ENCODE measurements at regions not wholly inside any gene's neighbourhood (a gene's known extent, or its start where the extent isn't known, plus 50 kb on each side); places are given as distances from the start of the nearest gene placed in this dataset.
"Not testable (repeated sequence)": the region's sequence is repeated elsewhere in the genome, so short reads cannot be mapped to it uniquely, and the experiment has no call there.

DNA sequence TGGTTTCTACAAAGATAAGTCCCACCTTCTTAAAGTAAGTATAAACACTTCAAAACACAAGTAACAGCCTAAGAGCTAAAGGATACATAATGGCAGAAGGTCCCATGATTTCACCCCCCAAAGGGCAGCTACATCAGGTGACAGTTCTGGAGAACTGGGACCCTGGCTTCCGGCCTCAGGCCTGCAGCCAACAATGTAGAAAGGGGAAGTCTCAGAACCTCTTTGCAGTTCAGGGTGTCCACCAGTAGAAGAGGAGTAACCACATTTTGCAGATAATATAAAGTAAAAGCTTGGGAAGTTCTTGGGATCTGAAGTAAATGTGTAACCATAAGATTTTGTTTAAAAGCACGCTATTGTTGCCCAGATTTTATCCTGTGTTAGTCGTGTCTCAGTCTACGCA lies 267.4 kb upstream of the VLDLR start:
- no peak for DNase-seq

DNA sequence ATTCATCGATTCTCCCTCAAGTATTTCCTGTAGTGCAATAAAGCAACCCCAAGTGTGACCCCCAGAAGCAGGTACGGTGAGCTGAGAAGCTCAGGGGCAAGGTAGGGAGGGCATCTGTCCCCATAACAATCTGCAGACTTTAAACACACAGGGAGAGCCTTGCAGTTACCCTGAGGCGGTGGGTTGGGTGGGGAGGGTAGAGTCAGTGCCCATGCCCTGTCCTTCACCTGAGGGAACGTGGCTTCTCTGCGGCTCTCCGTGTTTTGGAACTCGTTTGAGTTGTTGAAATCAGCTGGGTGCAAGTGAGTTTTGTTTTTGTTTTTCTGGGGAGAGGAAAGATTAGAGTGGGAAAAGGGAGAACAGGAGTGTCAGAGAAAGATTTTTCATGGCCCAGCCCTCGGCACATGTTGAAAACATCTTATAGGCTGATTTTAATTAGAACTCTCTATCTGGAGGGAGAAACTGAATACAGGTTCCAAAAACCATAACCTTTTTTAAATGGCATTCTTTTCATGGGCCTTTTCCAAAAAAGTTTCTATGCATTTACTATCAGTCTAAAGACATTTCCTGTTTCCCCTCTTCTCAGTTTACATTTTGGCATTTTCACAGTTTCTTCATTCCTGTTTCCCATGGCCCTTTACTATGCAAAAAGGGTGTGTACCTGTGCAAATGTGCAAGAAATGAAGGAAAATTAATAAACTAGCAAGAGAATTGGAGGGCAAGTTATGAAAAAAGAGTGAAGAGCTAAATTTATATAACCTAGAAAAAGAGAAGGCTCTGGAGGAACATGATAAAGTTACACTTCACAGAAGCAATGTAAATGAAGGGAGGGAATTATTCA lies 266.5 kb upstream of the VLDLR start:
- no peak for DNase-seq

DNA sequence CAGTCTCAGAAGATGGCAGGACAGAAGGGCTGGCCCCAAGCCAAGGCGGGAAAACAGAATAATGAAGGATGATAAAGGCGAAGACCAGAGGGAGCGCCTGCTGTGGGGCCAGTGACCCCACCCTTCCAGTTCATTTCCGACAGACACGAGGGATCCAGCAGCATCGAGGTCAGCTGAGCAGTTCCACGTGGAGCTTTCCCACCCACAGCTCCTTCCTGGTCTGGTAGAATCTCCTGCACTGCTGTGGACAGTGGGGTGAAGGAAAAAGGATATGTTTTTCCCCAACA lies 265.9 kb upstream of the VLDLR start:
- no peak for DNase-seq

DNA sequence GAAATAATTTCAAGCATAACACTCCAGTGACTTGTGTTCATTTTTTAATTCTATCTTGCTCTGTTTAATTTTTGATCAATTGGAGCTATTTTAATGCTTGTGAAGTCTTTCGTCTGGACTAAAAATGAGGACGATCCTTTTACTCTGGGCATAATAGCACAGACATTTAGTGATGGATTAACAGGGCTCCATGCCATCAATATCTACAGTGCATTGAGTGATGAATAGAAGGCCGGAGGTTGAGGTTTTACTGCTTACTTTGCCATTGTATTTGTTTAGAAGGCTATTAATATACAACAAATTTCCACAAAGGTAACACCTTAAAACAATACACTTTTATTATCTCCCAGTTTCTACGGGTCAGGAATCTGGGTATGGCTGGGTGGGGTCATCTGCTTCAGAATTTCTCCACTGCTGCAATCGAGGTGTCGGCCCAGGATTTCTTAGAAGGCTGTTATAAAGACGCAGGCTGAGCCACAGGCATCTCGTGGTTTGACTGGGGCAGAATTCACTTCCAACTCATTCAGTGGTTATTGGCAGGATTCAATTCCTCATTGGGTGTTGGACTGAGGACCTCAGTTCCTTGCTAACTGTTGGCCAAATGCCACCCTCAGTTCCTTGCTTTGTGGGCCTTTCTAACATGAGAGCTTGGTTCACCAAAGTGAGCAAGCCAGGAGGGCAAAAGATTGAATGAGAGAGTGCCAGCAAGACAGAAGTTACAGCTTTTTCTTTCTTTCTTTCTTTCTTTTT lies 265.4 kb upstream of the VLDLR start:
- no peak for DNase-seq

DNA sequence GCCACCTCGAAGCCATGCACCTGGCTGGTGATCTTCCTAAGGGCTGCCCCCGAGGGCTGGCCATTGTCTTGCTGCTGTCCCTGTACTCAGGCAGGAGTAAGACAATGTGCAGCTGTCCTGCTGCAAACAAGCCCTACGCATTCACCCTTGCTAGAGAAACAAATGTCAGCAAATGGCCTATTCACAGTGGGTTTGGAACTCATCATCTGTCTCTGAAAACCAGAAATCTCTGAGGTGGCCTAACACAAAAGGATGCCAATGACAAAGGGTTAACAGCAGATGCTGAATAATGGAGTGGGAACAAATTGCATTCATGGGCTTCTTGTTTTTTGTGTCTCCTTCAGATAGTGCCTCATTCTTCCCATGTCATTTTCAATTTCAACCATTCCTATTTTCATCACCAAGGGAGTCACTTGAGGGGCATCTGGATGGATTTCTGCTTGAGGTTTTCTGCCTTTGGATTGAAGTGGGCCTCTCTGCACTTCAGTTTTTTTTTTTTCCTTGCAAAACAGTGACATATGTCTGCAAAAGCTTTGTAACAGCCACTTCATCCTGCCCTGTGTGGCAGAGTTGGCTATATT lies 261.6 kb upstream of the VLDLR start:
- no peak for DNase-seq

DNA sequence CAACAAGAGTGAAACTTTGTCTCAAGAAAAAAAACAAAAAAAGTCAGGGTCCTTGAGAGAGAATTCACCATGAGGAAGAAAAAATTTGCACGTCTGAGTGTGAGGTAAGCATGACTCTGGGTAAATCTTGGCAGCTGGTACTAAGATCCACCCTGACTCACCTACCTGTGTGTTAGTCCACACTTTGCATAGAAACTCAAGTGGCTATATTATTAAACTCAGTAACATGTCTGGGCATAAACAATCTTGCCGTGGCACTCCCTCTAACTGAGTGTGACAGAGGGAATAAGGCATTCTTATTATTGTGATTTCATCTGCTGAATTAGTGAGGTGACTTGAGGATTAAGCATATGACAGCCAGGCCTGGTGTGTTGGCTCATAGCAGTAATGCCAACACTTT lies 259.4 kb upstream of the VLDLR start:
- DNase-seq, result no peak

DNA sequence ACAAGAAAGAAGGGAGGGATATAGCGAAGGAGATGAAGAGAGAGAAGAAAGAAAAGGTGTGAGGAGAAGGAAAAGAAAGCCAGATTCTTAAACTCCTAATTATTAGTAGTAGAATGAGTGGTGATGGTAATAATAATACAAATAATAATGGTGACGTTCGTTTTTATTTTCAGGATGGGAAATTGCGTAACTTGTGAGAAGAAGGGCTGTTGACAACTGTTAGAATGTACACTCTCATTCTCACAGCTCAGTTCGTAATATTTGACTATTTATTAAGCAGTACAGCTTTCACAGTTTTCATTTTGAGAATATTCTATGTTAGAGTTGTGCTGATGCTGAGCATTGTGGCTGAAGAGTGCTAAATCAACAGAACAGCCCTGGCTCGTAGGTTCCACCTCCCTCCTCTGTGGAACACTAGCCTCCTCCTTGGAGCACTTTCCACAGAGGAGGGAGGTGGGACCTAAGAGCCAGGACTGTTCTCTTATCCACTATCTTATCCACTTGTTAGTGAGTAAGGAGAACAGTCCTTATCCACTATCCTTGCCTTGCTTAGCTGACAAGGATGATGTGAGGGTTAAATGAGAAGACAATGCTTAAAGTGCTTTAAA lies 258.3 kb upstream of the VLDLR start:
- DNase-seq, result no peak

DNA sequence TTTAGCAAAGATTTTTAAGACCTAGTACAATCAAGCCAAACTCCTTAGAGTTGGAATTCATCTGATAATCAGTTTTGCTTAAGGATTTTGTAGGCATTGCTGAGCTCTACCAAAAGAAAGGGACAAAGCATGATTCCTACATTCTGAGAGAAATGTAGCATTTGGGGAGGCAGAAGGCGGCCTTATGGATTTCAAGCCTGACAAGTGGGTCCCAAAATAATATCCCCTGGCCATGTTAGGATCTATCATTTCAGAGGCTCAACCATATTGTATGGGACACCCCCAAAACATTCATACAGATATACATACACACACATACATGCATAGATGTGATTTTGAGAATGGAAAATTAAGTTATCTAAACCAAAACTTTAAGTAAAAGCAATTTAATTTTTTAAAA lies 257.8 kb upstream of the VLDLR start:
- DNase-seq, result no peak

DNA sequence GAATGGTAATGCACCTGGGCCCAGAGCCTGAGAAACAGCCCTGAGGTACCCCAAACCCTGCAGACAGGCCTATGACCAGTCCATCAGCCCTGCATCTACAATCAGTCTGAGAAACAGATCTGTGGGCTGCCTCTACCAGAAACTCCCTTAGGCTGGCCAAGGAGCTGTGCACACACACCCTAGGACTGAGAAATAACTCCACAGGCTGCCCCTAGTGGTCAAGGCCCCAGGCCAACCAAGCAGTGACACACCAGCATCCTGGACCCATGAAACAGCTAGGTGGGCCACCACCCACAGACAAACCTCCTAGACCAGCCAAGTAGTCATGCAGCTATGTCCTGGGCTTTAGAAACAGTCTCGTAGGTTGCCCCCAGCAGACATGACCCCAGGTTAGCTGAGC lies 253.6 kb upstream of the VLDLR start:
- DNase-seq, result no peak

DNA sequence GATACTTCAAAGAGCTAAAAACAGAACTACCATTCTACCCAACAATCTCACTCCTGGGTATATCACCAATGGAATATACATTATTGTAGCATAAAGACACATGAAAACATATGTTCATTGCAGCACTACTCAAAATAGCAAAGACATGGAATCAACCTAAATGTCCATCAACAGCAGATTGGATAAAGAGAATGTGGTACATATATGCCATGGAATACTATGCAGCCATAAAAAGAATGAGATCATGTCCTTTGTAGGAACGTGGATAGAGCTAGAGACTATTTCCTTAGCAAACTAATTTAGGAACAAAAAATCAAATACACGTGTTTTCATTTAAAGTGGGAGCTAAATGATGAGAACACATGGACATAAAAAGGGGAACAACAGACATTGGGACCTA lies 247.9 kb upstream of the VLDLR start:
- no peak for DNase-seq

DNA sequence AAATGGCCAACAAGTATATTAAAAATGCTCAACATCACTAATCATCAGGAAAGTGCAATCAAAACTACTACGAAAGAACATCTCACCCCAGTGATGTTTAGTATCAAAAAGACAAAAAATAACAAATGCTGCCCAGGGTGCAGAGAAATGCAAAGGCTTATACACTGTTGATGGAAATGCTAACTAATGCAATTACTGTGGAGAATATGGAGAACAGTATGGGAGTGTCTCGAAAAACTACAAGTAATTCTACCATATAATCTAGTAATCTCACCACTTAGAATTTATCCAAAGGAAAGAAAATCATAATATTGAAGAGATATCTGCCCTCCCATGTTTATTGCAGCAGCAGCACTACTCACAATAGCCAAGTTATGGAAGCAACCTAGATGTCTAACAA lies 246.5 kb upstream of the VLDLR start:
- no peak for DNase-seq

DNA sequence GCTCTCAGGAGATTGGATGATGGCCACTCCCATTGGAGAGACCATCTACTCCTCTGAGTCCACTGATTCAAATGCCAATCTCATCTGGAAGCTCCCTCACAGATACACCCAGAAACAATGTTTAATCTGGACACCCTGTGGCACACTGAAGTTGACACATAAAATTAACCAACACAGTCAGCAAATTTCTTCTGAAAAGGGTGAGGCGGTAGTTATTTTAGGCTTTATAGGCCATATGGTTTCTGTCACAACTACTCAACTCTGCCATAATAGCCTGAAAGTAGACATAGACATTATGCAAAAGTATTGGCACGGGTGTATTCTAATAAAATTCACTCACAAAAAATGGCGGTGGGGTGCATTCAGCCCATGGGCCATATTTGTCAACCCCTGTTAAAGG lies 244.5 kb upstream of the VLDLR start:
- DNase-seq, result no peak

DNA sequence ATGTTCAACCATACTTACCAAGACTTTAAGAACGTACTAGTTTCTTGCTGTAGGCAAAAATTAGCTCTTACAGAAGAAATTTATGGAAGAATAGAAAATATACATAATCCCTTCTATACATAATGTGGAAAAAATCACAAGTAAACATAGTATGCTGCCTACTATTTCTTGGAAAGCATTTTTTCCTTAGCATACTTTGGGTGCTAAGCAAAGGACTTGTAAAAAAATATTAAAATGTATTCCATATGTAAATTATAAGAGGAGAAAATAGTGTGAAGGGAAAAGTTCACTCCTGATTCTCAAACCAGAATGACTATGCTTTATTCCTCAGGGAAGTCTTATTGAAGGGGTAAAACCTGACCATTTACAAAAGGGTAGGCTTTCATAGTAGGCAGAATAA lies 243.8 kb upstream of the VLDLR start:
- DNase-seq, result no peak

DNA sequence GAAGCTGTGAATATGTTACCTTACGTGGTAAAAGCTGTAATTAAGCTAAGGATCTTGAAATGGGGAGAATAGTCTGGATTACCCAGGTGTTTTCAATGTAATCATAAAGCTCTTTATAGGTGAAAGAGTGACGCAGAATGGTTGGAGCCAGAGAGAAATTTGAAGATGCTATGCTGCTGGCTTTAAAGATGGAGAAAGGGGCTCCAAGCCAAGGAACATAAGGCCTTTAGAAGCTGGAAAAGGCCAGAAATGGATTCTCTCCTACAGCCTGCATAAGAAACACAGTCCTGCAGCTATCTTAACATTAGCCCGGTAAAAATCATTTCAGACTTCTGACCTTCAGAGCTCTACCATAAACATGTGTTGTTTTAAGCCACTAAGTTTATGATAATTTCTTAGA lies 243.3 kb upstream of the VLDLR start:
- no peak for DNase-seq

DNA sequence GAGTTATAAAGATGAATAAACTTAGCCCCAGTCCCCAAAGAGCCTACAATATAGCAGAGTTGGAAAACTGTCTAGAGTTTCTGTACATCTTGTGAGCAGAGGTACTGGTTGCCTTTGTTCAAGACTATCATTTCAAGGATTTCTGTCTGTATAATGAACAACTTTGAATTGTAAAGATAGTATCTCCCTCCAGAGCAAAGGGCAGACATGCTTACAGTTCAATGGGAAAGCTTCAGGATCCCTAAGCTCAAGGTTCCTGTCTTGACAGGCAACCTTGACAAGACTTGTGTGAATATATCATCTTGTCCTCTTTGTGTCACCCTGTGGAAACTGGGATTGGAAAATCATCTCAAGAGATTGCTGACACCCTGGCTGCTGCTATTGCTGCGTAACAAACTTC lies 242.8 kb upstream of the VLDLR start:
- no peak for DNase-seq

DNA sequence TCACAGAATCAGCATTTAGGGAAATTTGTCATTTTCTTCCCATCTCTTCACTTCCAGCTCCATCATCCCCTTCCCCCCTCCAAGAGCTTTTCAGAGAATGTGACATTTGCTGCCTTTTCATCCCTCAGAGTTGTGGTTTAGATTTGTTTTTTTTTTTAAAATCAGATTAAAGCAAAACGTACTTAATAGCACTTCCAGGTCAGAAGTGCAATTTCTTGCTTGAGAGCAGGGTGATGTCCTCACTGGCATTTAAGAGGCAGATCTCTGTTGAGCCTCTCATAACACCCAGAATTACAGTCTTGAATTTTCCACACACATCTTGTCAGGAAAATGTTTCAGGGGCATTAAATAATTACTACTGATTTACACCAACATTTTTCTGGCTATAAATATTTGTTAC lies 236.8 kb upstream of the VLDLR start:
- no peak for DNase-seq

DNA sequence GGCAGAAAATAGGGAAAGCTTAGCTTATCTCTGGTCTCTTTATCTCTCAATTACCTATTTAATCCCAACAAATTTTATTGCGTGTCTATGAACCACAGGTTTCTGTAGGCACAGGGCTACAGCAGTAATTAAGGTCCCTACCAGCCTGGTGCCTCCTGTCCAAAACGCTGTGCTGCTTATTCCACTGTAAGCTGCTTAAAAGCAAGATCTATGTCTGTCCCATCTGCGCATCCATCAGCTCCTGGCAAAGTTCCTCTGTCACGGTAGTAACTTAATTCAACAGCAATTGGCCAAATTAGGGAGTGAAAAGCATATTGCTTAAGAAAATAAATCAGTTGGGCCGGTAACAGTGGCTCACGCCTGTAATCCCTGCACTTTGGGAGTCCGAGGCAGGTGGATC lies 235.8 kb upstream of the VLDLR start:
- DNase-seq, result no peak

DNA sequence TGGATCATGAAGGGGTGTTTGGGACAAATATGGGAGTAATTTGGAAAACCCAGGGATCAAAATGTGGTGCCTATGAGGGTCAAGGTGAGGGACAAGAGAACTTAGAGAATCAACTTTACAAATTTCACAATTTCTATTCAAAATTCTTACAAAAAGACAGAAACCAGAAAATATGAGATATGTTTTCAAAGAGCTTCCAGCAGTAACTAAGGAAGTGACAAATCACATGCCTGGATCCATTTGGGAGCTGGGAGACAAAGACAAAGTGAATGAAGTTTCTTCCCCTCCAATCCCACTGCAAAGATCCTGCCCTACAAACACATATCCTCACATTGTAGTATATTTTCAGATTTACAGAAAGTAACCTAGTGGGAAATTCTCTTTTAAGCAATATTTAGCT lies 235.0 kb upstream of the VLDLR start:
- DNase-seq, result no peak

DNA sequence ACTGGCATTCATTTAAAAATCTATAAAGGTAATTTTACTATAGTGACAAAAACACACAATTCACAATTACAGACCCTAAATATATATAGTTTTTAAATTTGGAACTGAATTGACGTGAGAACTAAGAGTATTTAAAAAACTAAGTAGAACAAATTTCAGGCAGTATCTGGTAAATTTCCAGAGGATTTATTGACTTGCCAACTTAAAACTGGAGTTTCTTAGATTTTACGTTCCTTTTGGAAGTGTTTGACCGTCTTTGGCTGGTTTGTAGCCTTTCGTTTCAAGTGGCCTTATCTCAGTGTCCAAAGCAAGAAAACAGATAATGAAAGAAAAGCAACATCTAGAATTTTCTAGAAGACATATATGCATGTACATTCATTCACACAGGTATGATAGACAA lies 234.4 kb upstream of the VLDLR start:
- no peak for DNase-seq

DNA sequence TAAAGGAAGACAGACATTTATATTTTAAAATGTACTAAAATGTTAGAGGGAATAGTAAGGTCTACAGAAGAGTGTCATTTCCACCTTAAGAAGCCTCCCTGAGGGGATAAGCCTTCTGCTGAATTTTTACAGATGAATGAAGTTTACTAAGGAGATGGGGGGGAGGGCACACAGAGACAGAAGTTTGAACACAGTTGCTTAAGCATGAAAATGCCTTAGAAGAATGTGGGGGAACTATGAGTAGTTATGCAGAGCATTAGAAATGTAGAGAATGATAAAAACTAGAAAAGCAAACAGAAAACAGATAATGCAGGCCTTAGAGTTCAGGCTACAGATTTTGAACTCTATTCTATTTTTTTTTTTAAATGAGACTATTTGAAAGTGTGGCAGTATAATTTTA lies 232.2 kb upstream of the VLDLR start:
- no peak for DNase-seq

DNA sequence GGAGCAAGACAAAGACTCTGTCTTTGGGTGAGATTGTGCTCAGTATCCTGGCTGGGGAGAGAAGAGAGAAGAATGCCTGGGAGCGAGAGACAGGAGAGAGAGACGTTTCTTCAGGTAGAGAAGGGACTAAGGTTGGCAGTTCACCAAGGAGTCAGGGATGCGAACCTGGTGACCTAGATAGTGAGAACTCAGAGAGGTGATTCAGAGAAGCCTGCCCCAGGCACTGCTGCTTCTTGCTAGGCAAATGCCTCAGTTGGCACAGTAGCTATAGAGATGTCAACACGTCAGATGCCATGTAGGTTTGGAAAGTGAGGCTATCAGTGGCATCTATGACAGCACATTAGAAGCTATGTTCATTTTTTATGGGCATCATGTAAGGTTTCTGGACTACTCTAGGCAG lies 231.6 kb upstream of the VLDLR start:
- DNase-seq, result no peak

DNA sequence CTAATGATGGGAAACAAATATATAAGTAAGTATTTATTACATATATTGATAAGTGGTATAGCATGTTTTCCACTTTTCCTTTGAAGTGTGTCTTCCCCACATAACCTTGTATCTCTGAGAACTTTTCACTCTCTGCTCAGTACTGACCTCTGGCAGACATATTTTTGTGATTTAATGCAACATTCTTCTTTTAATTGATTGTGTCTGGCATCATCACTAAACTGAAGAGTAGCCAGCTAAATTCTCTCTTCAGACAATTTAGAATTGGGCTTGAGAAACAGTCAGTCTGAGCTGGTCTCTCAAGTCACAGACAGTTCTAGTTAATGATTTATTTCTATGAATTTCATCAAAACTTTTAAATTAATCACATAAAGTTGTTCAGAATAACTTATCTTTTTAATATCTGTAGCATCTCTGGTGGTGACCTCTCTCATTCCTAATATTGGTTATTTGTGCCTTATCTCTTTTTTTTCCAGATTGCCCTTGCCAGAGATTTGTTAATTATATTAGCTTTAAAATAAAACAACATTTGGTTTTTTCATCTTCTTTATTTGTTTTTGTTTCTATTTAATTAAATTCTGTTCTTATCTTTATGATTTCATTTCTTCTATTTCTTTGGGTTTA lies 230.0 kb upstream of the VLDLR start:
- DNase-seq, result not testable (repeated sequence)
